Fibroblast of lung (primary cell): ENCODE measurements at regions not wholly inside any gene's neighbourhood (a gene's known extent, or its start where the extent isn't known, plus 50 kb on each side); places are given as distances from the start of the nearest gene placed in this dataset.

Experiments used
- DNase-seq, 2 donors: peaks; one replicate each; pipeline versions ENCODE4 v3.0.0 to v3.0.0-alpha.2; 2010; ENCODE audit warnings: low read depth in 2 of 2
- H2AFZ ChIP-seq: 2 replicates; pipeline ENCODE4 v1.5.1; 2012; ENCODE audit warnings: low read length, control low read depth, inconsistent platforms
- H3K27ac ChIP-seq: 2 replicates; pipeline ENCODE4 v1.5.1; 2011; ENCODE audit warnings: low read length, control low read depth; ENCODE audit not compliant: insufficient read depth
- H3K27me3 ChIP-seq: 2 replicates; pipeline ENCODE4 v1.5.1; 2011; ENCODE audit warnings: mild to moderate bottlenecking, low read length; ENCODE audit not compliant: control insufficient read depth, insufficient read depth
- H3K36me3 ChIP-seq: 2 replicates; pipeline ENCODE4 v1.5.1; 2011; ENCODE audit warnings: low read length; ENCODE audit not compliant: control insufficient read depth, insufficient read depth
- H3K4me1 ChIP-seq: 2 replicates; pipeline ENCODE4 v1.5.1; 2011; ENCODE audit warnings: low read length; ENCODE audit not compliant: control insufficient read depth, insufficient read depth; ENCODE audit errors: extremely low read depth
- H3K4me2 ChIP-seq: 2 replicates; pipeline ENCODE4 v1.5.1; 2011; ENCODE audit warnings: low read length, control low read depth; ENCODE audit not compliant: insufficient read depth; ENCODE audit errors: extremely low read depth
- H3K4me3 ChIP-seq, 4 experiments: fragments of 200-600 bp in 1 of 4; sonication (generic) in 1 of 4; replicated peaks in 1 of 4; 2 replicates each; pipeline ENCODE4 v1.5.1; 2011 to 2016; ENCODE audit warnings: low read length in 4 of 4, low read depth in 3 of 4, mild to moderate bottlenecking in 3 of 4, control low read depth in 2 of 4, inconsistent platforms in 1 of 4, mixed read lengths in 1 of 4; ENCODE audit not compliant: insufficient read depth in 1 of 4; ENCODE audit errors: control extremely low read depth in 1 of 4
- H3K79me2 ChIP-seq: 2 replicates; pipeline ENCODE4 v1.5.1; 2012; ENCODE audit warnings: mild to moderate bottlenecking, low read length, inconsistent platforms; ENCODE audit not compliant: control insufficient read depth, insufficient read depth
- H3K9ac ChIP-seq: 2 replicates; pipeline ENCODE4 v1.5.1; 2011; ENCODE audit warnings: mild to moderate bottlenecking, low read length, control low read depth; ENCODE audit not compliant: insufficient read depth
- H3K9me3 ChIP-seq: 2 replicates; pipeline ENCODE4 v1.5.1; 2012; ENCODE audit warnings: low read depth, low read length; ENCODE audit not compliant: control insufficient read depth, insufficient read depth
- H4K20me1 ChIP-seq: 2 replicates; pipeline ENCODE4 v1.5.1; 2011; ENCODE audit warnings: low read length; ENCODE audit not compliant: control insufficient read depth, insufficient read depth; ENCODE audit errors: extremely low read depth
- CTCF ChIP-seq, 2 donors: IDR thresholded peaks in 1 of 2; conservative IDR thresholded peaks in 1 of 2; 1 replicate in 1 of 2; 2 replicates in 1 of 2; pipeline ENCODE4 v1.5.1; 2011 to 2012; ENCODE audit warnings: low read length in 2 of 2, control low read depth in 1 of 2, inconsistent platforms in 1 of 2, low read depth in 1 of 2, mild to moderate bottlenecking in 1 of 2
- EZH2 ChIP-seq: IDR thresholded peaks from 2 replicates; pipeline ENCODE4 v1.5.1; 2012; ENCODE audit warnings: low read length, control low read depth, mild to moderate bottlenecking; ENCODE audit errors: missing control alignments

- DNase-seq: peak; percentile 31 to 39
- H3K36me3 ChIP-seq: no peaks in the 10 kb centered on the region
- H3K79me2 ChIP-seq: no peaks in the 10 kb centered on the region
- H3K4me2 ChIP-seq: peak overlapping the region; percentile 77
- H4K20me1 ChIP-seq: no peaks in the 10 kb centered on the region
- H2AFZ ChIP-seq: peak overlapping the region; percentile 65
- peak overlapping the region; percentile 86 for H3K27ac ChIP-seq
- H3K9ac ChIP-seq: no peak overlapping the region
- no peaks in the 10 kb centered on the region for H3K27me3 ChIP-seq
- TF ChIP-seq CTCF (conservative IDR thresholded peaks at IDR 0.05 in 1 of 2, IDR thresholded peaks at IDR 0.05 in 1 of 2; ENCODE audit: low read depth in 1 of 2, low read length in 2 of 2): no peak
- no peak for TF ChIP-seq EZH2
- peak overlapping the region in 1 of 4 experiments; percentile 14 for H3K4me3 ChIP-seq
- no peaks in the 10 kb centered on the region for H3K9me3 ChIP-seq
- peaks cover 12% of the 10 kb centered on the region for H3K4me1 ChIP-seq
These were observed 141.3 kb upstream of the PDZRN3 start for GRCh38 chr3:73765878-73766545.

- H3K4me1 ChIP-seq: peaks cover 12% of the 10 kb centered on the region
- no peaks in the 10 kb centered on the region for H3K79me2 ChIP-seq
- no peaks in the 10 kb centered on the region for H3K9me3 ChIP-seq
- no peak for DNase-seq
- H3K9ac ChIP-seq: no peak overlapping the region
- no peak for TF ChIP-seq CTCF (conservative IDR thresholded peaks at IDR 0.05 in 1 of 2, IDR thresholded peaks at IDR 0.05 in 1 of 2; ENCODE audit: low read depth in 1 of 2, low read length in 2 of 2)
- no peak for TF ChIP-seq EZH2
- no peak overlapping the region for H3K4me2 ChIP-seq
- no peaks in the 10 kb centered on the region for H3K36me3 ChIP-seq
- no peaks in the 10 kb centered on the region for H4K20me1 ChIP-seq
- no peak overlapping the region for H3K4me3 ChIP-seq
- no peaks in the 10 kb centered on the region for H3K27me3 ChIP-seq
- no peak overlapping the region for H2AFZ ChIP-seq
- H3K27ac ChIP-seq: no peak overlapping the region
These were observed 138.1 kb upstream of the PDZRN3 start for GRCh38 chr3:73762855-73763254.

DNA sequence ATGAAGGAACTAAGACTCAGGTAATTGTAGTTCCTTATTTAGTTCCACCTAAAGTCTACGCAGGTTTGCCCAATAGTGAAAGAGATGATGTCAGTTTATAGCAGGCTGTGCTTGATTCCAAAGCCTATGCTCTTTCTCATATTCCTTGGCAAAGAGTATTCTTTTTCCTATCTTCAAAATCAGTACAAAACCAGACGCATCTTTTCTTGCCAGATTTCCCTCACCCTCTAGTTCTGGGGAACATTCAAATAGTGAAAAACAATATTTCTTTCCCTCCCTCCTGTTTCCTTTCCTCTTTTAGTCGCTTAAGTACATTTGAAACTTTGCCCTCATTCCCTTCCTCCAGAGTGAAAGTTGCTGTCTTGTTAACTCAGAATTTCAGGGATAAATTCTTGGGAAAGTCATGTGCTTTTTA lies 134.6 kb upstream of the PDZRN3 start:
- DNase-seq: peak in 1 of 2 donors; percentile 31
- Histone ChIP-seq H3K27ac (no peak overlapping the region), H3K36me3 (no peaks in the 10 kb centered on the region), H3K9me3 (no peaks in the 10 kb centered on the region), H2AFZ (no peak overlapping the region), H3K79me2 (no peaks in the 10 kb centered on the region), H3K4me1 (no peaks in the 10 kb centered on the region), H3K4me2 (no peak overlapping the region), H3K27me3 (no peaks in the 10 kb centered on the region), H4K20me1 (no peaks in the 10 kb centered on the region), H3K4me3 (peak overlapping the region in 1 of 4 experiments; percentile 26), H3K9ac (no peak overlapping the region)
- TF ChIP-seq EZH2 (no peak), CTCF (conservative IDR thresholded peaks at IDR 0.05 in 1 of 2, IDR thresholded peaks at IDR 0.05 in 1 of 2; ENCODE audit: low read depth in 1 of 2, low read length in 2 of 2) (no peak)
